K562 (cell line): ENCODE measurements at regions not wholly inside any gene's neighbourhood (a gene's known extent, or its start where the extent isn't known, plus 50 kb on each side); places are given as distances from the start of the nearest gene placed in this dataset.

Experiments used
- ATAC-seq: fragments of 200-7000 bp; cut with Tn5 transposase; 3 replicates; pipeline ENCODE4 v1.9.1; 2020; ENCODE audit warnings: moderate library complexity
- BruUV-seq: library from RNA; stranded (reverse); fragments of 400-500 nt; replicated peaks from 2 replicates; lab custom pipeline; 2021; lab: Mats Ljungman, UMichigan
- CTCF ChIA-PET: fragments of 300-600 bp; formaldehyde crosslinking; extraction: SDS; loops from one replicate; lab custom pipeline; 2021; ENCODE audit warnings: low intra/inter-chr PET ratio; lab: Yijun Ruan, JAX
- POLR2A ChIA-PET: fragments of 300-600, 350-650 bp; sonication (Branson Sonifier 250); formaldehyde crosslinking; extraction: SDS; loops from one replicate; lab custom pipeline; 2021; ENCODE audit warnings: antibody characterized with exemption, inconsistent platforms; lab: Yijun Ruan, JAX
- DNase-seq, 4 experiments: peaks; one replicate each; pipeline versions ENCODE4 v3.0.0 to v3.0.0-alpha.2; 2011 to 2018; ENCODE audit warnings: low spot score in 3 of 4, mixed read lengths in 3 of 4; ENCODE audit errors: extremely low read depth in 1 of 4
- FAIRE-seq: peaks from 2 replicates; lab custom pipeline; 2011; peaks lifted over from hg19 to GRCh38; lab: Jason Lieb, UNC
- H2AFZ ChIP-seq: 2 replicates; pipeline ENCODE4 v1.6.0; 2011; ENCODE audit warnings: low read depth, low read length, control low read depth, inconsistent platforms
- H3K27ac ChIP-seq: fragments of 200-600 bp; 3 replicates; pipeline ENCODE4 v1.8.0; 2011; ENCODE audit warnings: low read depth, mild to moderate bottlenecking, control low read depth, inconsistent platforms, low read length, moderate library complexity, mixed read lengths; ENCODE audit errors: extremely low read depth
- H3K27me3 ChIP-seq, 2 experiments: fragments of 300-600 bp in 1 of 2; 2 replicates in 1 of 2; 3 replicates in 1 of 2; pipeline versions ENCODE4 v1.6.0 to v1.8.0; 2011; ENCODE audit warnings: inconsistent platforms in 2 of 2, low read length in 2 of 2, mild to moderate bottlenecking in 1 of 2, mixed read lengths in 1 of 2, moderate library complexity in 1 of 2; ENCODE audit not compliant: control insufficient read depth in 2 of 2, insufficient read depth in 2 of 2
- H3K36me3 ChIP-seq: fragments of 300-600 bp; 3 replicates; pipeline ENCODE4 v1.8.0; 2011; ENCODE audit warnings: mild to moderate bottlenecking, low read length, inconsistent platforms; ENCODE audit not compliant: control insufficient read depth, insufficient read depth
- H3K4me1 ChIP-seq, 2 experiments: fragments of 200-600 bp in 1 of 2; replicated peaks in 1 of 2; 2 replicates in 1 of 2; 3 replicates in 1 of 2; pipeline versions ENCODE4 v1.5.1 to v1.8.0; 2011; ENCODE audit warnings: inconsistent platforms in 2 of 2, low read length in 2 of 2, mild to moderate bottlenecking in 1 of 2, mixed read lengths in 1 of 2, moderate library complexity in 1 of 2; ENCODE audit not compliant: control insufficient read depth in 2 of 2, insufficient read depth in 2 of 2
- H3K4me2 ChIP-seq: 2 replicates; pipeline ENCODE4 v1.6.1; 2011; ENCODE audit warnings: low read length, control low read depth, inconsistent platforms, mixed read lengths; ENCODE audit not compliant: insufficient read depth
- H3K4me3 ChIP-seq: fragments of 200-600 bp; sonication (generic), shearing (Covaris generic); 2 replicates; pipeline ENCODE4 v1.5.1; 2016; ENCODE audit warnings: control low read depth, inconsistent platforms
- H3K79me2 ChIP-seq: fragments of 200-600 bp; 3 replicates; pipeline ENCODE4 v1.8.0; 2011; ENCODE audit warnings: low read length, inconsistent platforms; ENCODE audit not compliant: control insufficient read depth, insufficient read depth
- H3K9ac ChIP-seq, 2 experiments: 2 replicates each; pipeline versions ENCODE4 v1.6.0 to v1.6.1; 2011; ENCODE audit warnings: low read depth in 2 of 2, low read length in 2 of 2, control low read depth in 1 of 2, inconsistent platforms in 1 of 2, mild to moderate bottlenecking in 1 of 2, mixed read lengths in 1 of 2; ENCODE audit not compliant: insufficient read depth in 1 of 2
- H3K9me1 ChIP-seq: one replicate; pipeline ENCODE4 v1.6.0; 2011; ENCODE audit warnings: inconsistent platforms, mild to moderate bottlenecking, low read length, moderate library complexity; ENCODE audit not compliant: control insufficient read depth, insufficient read depth
- H3K9me3 ChIP-seq: replicated peaks from 2 replicates; pipeline ENCODE4 v1.5.1; 2011; ENCODE audit warnings: low read depth, low read length, inconsistent platforms; ENCODE audit not compliant: control insufficient read depth, insufficient read depth
- H4K20me1 ChIP-seq: replicated peaks from 2 replicates; pipeline ENCODE4 v1.6.1; 2011; ENCODE audit warnings: low read length, inconsistent platforms, mixed read lengths; ENCODE audit not compliant: control insufficient read depth, insufficient read depth
- BCOR ChIP-seq: fragments of 450-650 bp; IDR thresholded peaks from 2 replicates; pipeline ENCODE4 v1.6.1; 2016
- BRF1 ChIP-seq: IDR thresholded peaks from 3 replicates; pipeline ENCODE4 v1.6.1; 2011; ENCODE audit warnings: borderline replicate concordance, mild to moderate bottlenecking; ENCODE audit not compliant: insufficient read length; ENCODE audit errors: extremely low read depth
- E2F6 ChIP-seq, 2 experiments: IDR thresholded peaks; 2 replicates each; pipeline ENCODE4 v1.6.1; 2011; ENCODE audit warnings: borderline replicate concordance in 1 of 2, control low read depth in 1 of 2, low read depth in 1 of 2, low read length in 1 of 2, mild to moderate bottlenecking in 1 of 2, mixed read lengths in 1 of 2, moderate library complexity in 1 of 2; ENCODE audit not compliant: insufficient read depth in 1 of 2, insufficient read length in 1 of 2, poor library complexity in 1 of 2, severe bottlenecking in 1 of 2; ENCODE audit errors: extremely low read depth in 1 of 2
- KLF6 ChIP-seq: fragments of 250-450 bp; sonication (Bioruptor Pico); IDR thresholded peaks from 2 replicates; pipeline ENCODE4 v1.4.0; 2020; ENCODE audit warnings: mild to moderate bottlenecking, moderate library complexity, borderline replicate concordance
- MED1 ChIP-seq: sonication (generic); formaldehyde crosslinking; IDR thresholded peaks from 2 replicates; pipeline ENCODE4 v1.8.1; 2023; ENCODE audit warnings: missing genetic modification reagents, borderline replicate concordance
- MEF2A ChIP-seq: IDR thresholded peaks from 2 replicates; pipeline ENCODE4 v1.6.1; 2011; ENCODE audit warnings: low read depth, mild to moderate bottlenecking, low read length, moderate library complexity; ENCODE audit not compliant: control insufficient read depth
- NFXL1 ChIP-seq: fragments of 450-650 bp; formaldehyde crosslinking; IDR thresholded peaks from 2 replicates; pipeline ENCODE4 v1.4.0; 2021; ENCODE audit warnings: mild to moderate bottlenecking
- NR2F6 ChIP-seq: fragments of 450-650 bp; formaldehyde crosslinking; IDR thresholded peaks from 2 replicates; pipeline ENCODE4 v1.4.0; 2020; ENCODE audit warnings: mild to moderate bottlenecking
- RB1 ChIP-seq: fragments of 450-650 bp; IDR thresholded peaks from 2 replicates; pipeline ENCODE4 v1.6.1; 2017; ENCODE audit warnings: low read depth, mild to moderate bottlenecking
- SMARCB1 ChIP-seq: IDR thresholded peaks from 2 replicates; pipeline ENCODE4 v1.6.1; 2011; ENCODE audit warnings: improper control_type of control experiment, low read depth; ENCODE audit not compliant: insufficient read length
- TCFL5 ChIP-seq: fragments of 250-450 bp; sonication (Bioruptor Pico); conservative IDR thresholded peaks from 2 replicates; pipeline ENCODE4 v1.6.1; 2021; ENCODE audit warnings: mild to moderate bottlenecking, moderate library complexity, matching md5 sums
- ZNF699 ChIP-seq: fragments of 250-450 bp; sonication (Bioruptor Pico); IDR thresholded peaks from 2 replicates; pipeline ENCODE4 v1.8.0; 2021; ENCODE audit warnings: mild to moderate bottlenecking, moderate library complexity; ENCODE audit not compliant: insufficient replicate concordance
- ZNF79 ChIP-seq: fragments of 250-450 bp; sonication (Bioruptor Pico); IDR thresholded peaks from 2 replicates; pipeline ENCODE4 v1.4.0; 2020; ENCODE audit warnings: low read depth, mild to moderate bottlenecking, moderate library complexity
- WGBS: fragments of 100-300 bp; shearing (Covaris generic); methylation state at CpG from one replicate; pipeline ENCODE4 v1.1.6; 2016; ENCODE audit warnings: low coverage, mixed read lengths; ENCODE audit not compliant: insufficient coverage; ENCODE audit errors: missing lambda C conversion rate; 5-methylcytosine and 5-hydroxymethylcytosine counted together
- in situ Hi-C: fragments of 300-500 bp; cut with MboI; formaldehyde crosslinking; loops from 4 replicates; pipeline ENCODE4 v1.15.0; 2018; ENCODE audit warnings: inconsistent platforms, mixed read lengths
- intact Hi-C: fragments of 100-400 bp; cut with micrococcal nuclease; formaldehyde crosslinking; loops from 2 replicates; pipeline ENCODE4 v1.14.2; 2022
- TF ChIP-seq, protein P1 (sequence below): fragments of 250-450 bp; sonication (Bioruptor Pico); IDR thresholded peaks from 2 replicates; pipeline ENCODE4 v1.8.0; 2021; ENCODE audit warnings: borderline replicate concordance, mild to moderate bottlenecking, moderate library complexity; ENCODE audit not compliant: poor library complexity, severe bottlenecking

DNA sequence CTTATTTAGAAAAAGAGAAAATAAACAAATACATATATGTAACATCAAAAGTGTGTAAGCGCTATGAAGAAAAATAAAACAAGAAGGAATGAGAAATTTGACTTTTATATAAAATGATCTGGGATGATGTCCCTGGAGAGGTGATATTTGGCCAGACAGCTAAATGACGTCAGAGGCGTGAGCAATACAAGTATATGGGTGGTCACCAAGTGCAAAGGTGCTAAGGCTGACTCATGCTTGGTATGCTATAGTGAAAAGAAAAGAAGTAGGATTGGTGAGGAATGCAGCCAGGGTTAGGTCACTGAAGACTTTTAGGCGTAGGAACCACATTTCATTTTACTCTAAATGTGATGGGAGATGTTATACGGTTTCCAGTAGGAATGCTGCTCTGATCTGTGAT is 1049.1 kb upstream of the TENM3 start:
- no peaks in the 10 kb centered on the region for H4K20me1 ChIP-seq
- H3K4me2 ChIP-seq: no peak overlapping the region
- no TSS peak for BruUV-seq
- H3K27ac ChIP-seq: no peak overlapping the region
- TF ChIP-seq RB1 (no peak), KLF6 (CRISPR knock-in tag) (no peak)
- no peaks in the 10 kb centered on the region for H3K4me1 ChIP-seq
- H2AFZ ChIP-seq: no peak overlapping the region
- 2% methylated on average over 5 of the region's 5 CpGs for WGBS
- ATAC-seq (no peak), DNase-seq (no peak), FAIRE-seq (no peak)
- in situ Hi-C loops (no loop called here), intact Hi-C loops (no loop called here)
- no peak overlapping the region for H3K4me3 ChIP-seq
- H3K79me2 ChIP-seq: no peaks in the 10 kb centered on the region
- no peak overlapping the region for H3K9ac ChIP-seq
- ChIA-PET POLR2A (no interaction called here), CTCF (no interaction called here)
- no peaks in the 10 kb centered on the region for H3K9me3 ChIP-seq
- no peaks in the 10 kb centered on the region for H3K27me3 ChIP-seq
- H3K9me1 ChIP-seq: no peaks in the 10 kb centered on the region
- no peaks in the 10 kb centered on the region for H3K36me3 ChIP-seq

- no peaks in the 10 kb centered on the region for H3K36me3 ChIP-seq
- no peaks in the 10 kb centered on the region for H4K20me1 ChIP-seq
- intact Hi-C loops (no loop called here), in situ Hi-C loops (no loop called here)
- DNase-seq (no peak), ATAC-seq (no peak), FAIRE-seq (no peak)
- WGBS: 0% methylated on average over 5 of the region's 5 CpGs
- no peak overlapping the region for H3K27ac ChIP-seq
- H3K4me3 ChIP-seq: no peak overlapping the region
- H3K9me1 ChIP-seq: no peaks in the 10 kb centered on the region
- CTCF ChIA-PET: no interaction called here
- no peak overlapping the region for H3K4me2 ChIP-seq
- POLR2A ChIA-PET: no interaction called here
- no peak overlapping the region for H3K9ac ChIP-seq
- no peaks in the 10 kb centered on the region for H3K4me1 ChIP-seq
- H2AFZ ChIP-seq: no peak overlapping the region
- H3K27me3 ChIP-seq: no peaks in the 10 kb centered on the region
- no peaks in the 10 kb centered on the region for H3K79me2 ChIP-seq
- no peaks in the 10 kb centered on the region for H3K9me3 ChIP-seq
- no TSS peak for BruUV-seq
- TF ChIP-seq BCOR: no peak
- TF ChIP-seq NR2F6: no peak
- no peak for TF ChIP-seq ZNF79 (CRISPR knock-in tag)
- no peak for TF ChIP-seq BRF1
- no peak for TF ChIP-seq MED1 (CRISPR knock-in tag)
- TF ChIP-seq ZNF699 (CRISPR knock-in tag): no peak
- no peak for TF ChIP-seq MEF2A
- no peak for TF ChIP-seq SMARCB1
- no peak for TF ChIP-seq TCFL5 (CRISPR knock-in tag)
- TF ChIP-seq, protein P1, sequence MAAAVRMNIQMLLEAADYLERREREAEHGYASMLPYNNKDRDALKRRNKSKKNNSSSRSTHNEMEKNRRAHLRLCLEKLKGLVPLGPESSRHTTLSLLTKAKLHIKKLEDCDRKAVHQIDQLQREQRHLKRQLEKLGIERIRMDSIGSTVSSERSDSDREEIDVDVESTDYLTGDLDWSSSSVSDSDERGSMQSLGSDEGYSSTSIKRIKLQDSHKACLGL (CRISPR knock-in tag): no peak
- no peak for TF ChIP-seq NFXL1 (CRISPR knock-in tag)
- no peak for TF ChIP-seq E2F6 (IDR thresholded peaks at IDR 0.05; ENCODE audit: borderline replicate concordance in 1 of 2, extremely low read depth in 1 of 2, insufficient read depth in 1 of 2, insufficient read length in 1 of 2, low read depth in 1 of 2, low read length in 1 of 2, poor library complexity in 1 of 2, severe bottlenecking in 1 of 2)
Observed at GRCh38 chr4:181200076-181200475, 1043.1 kb upstream of the TENM3 start.
